ENCODE measurements at regions not wholly inside any gene's neighbourhood (a gene's known extent, or its start where the extent isn't known, plus 50 kb on each side); places are given as distances from the start of the nearest gene placed in this dataset.
"Not testable (repeated sequence)": the region's sequence is repeated elsewhere in the genome, so short reads cannot be mapped to it uniquely, and the experiment has no call there.

- not testable (repeated sequence) for H3K4me3 ChIP-seq (ENCODE audit: low read depth in 1 of 2, low read length in 2 of 2)
- peaks cover 0 to 19% of the 10 kb centered on the region in 2 donors for H3K36me3 ChIP-seq (ENCODE audit: control insufficient read depth in 1 of 2, insufficient read depth in 2 of 2, low read length in 2 of 2)
Measured at GRCh38 chr6:144506051-144506450, 220.9 kb downstream of the UTRN start.

GRCh38 chr6:144507772-144508312, 222.7 kb downstream of the UTRN start:
- H3K27me3 ChIP-seq (ENCODE audit: low read depth, low read length); H3K4me3 ChIP-seq (ENCODE audit: low read depth in 1 of 2, low read length in 2 of 2); H3K9me3 ChIP-seq (ENCODE audit: control insufficient read depth in 1 of 2, low read length in 2 of 2); H3K4me1 ChIP-seq (ENCODE audit: control insufficient read depth in 1 of 2, insufficient read depth in 2 of 2, low read length in 2 of 2); H3K27ac ChIP-seq (ENCODE audit: low read length): not testable (repeated sequence)
- peaks cover 0 to 19% of the 10 kb centered on the region in 2 donors for H3K36me3 ChIP-seq (ENCODE audit: control insufficient read depth in 1 of 2, insufficient read depth in 2 of 2, low read length in 2 of 2)

More at GRCh38 chr6:144506051-144506450, 220.9 kb downstream of the UTRN start:
- not testable (repeated sequence) for H3K27me3 ChIP-seq (ENCODE audit: low read depth, low read length); H3K4me1 ChIP-seq (ENCODE audit: control insufficient read depth in 1 of 2, insufficient read depth in 2 of 2, low read length in 2 of 2); H3K27ac ChIP-seq (ENCODE audit: low read length); H3K9me3 ChIP-seq (ENCODE audit: control insufficient read depth in 1 of 2, low read length in 2 of 2)

- Histone ChIP-seq H3K36me3 (ENCODE audit: control insufficient read depth in 1 of 2, insufficient read depth in 2 of 2, low read length in 2 of 2) (peaks cover 11 to 24% of the 10 kb centered on the region in 2 donors), H3K9me3 (ENCODE audit: control insufficient read depth in 1 of 2, low read length in 2 of 2) (no peaks in the 10 kb centered on the region), H3K4me3 (ENCODE audit: low read depth in 1 of 2, low read length in 2 of 2) (no peak overlapping the region), H3K27ac (ENCODE audit: low read length) (no peak overlapping the region), H3K27me3 (ENCODE audit: low read depth, low read length) (no peaks in the 10 kb centered on the region), H3K4me1 (ENCODE audit: control insufficient read depth in 1 of 2, insufficient read depth in 2 of 2, low read length in 2 of 2) (no peaks in the 10 kb centered on the region)
Measured at GRCh38 chr6:144510859-144511258, 225.7 kb downstream of the UTRN start.

GRCh38 chr6:144515761-144516160, 230.6 kb downstream of the UTRN start:
- Histone ChIP-seq H3K4me1 (ENCODE audit: control insufficient read depth in 1 of 2, insufficient read depth in 2 of 2, low read length in 2 of 2) (peaks cover 0 to 6% of the 10 kb centered on the region in 2 donors), H3K4me3 (ENCODE audit: low read depth in 1 of 2, low read length in 2 of 2) (no peak overlapping the region), H3K27ac (ENCODE audit: low read length) (no peak overlapping the region), H3K9me3 (ENCODE audit: control insufficient read depth in 1 of 2, low read length in 2 of 2) (no peaks in the 10 kb centered on the region), H3K36me3 (ENCODE audit: control insufficient read depth in 1 of 2, insufficient read depth in 2 of 2, low read length in 2 of 2) (peaks cover 14 to 28% of the 10 kb centered on the region in 2 donors), H3K27me3 (ENCODE audit: low read depth, low read length) (no peaks in the 10 kb centered on the region)

- Histone ChIP-seq H3K36me3 (ENCODE audit: control insufficient read depth in 1 of 2, insufficient read depth in 2 of 2, low read length in 2 of 2) (peaks cover 12 to 33% of the 10 kb centered on the region in 2 donors), H3K27ac (ENCODE audit: low read length) (no peak overlapping the region), H3K27me3 (ENCODE audit: low read depth, low read length) (no peaks in the 10 kb centered on the region), H3K9me3 (ENCODE audit: control insufficient read depth in 1 of 2, low read length in 2 of 2) (no peaks in the 10 kb centered on the region), H3K4me3 (ENCODE audit: low read depth in 1 of 2, low read length in 2 of 2) (no peak overlapping the region), H3K4me1 (ENCODE audit: control insufficient read depth in 1 of 2, insufficient read depth in 2 of 2, low read length in 2 of 2) (peaks cover 0 to 6% of the 10 kb centered on the region in 2 donors)
Measured at GRCh38 chr6:144519426-144519825, 234.3 kb downstream of the UTRN start.

- no peaks in the 10 kb centered on the region for H3K27me3 ChIP-seq (ENCODE audit: low read depth, low read length)
- no peaks in the 10 kb centered on the region for H3K4me1 ChIP-seq (ENCODE audit: control insufficient read depth in 1 of 2, insufficient read depth in 2 of 2, low read length in 2 of 2)
- H3K4me3 ChIP-seq (ENCODE audit: low read depth in 1 of 2, low read length in 2 of 2), result no peak overlapping the region
- no peaks in the 10 kb centered on the region for H3K9me3 ChIP-seq (ENCODE audit: control insufficient read depth in 1 of 2, low read length in 2 of 2)
- H3K27ac ChIP-seq (ENCODE audit: low read length), result no peak overlapping the region
- H3K36me3 ChIP-seq (ENCODE audit: control insufficient read depth in 1 of 2, insufficient read depth in 2 of 2, low read length in 2 of 2), result peaks cover 16 to 17% of the 10 kb centered on the region in 2 donors
Measured at GRCh38 chr6:144528743-144529425, 243.7 kb downstream of the UTRN start.

- no peaks in the 10 kb centered on the region for H3K4me1 ChIP-seq (ENCODE audit: control insufficient read depth in 1 of 2, insufficient read depth in 2 of 2, low read length in 2 of 2)
- peaks cover 15 to 19% of the 10 kb centered on the region in 2 donors for H3K36me3 ChIP-seq (ENCODE audit: control insufficient read depth in 1 of 2, insufficient read depth in 2 of 2, low read length in 2 of 2)
- H3K27me3 ChIP-seq (ENCODE audit: low read depth, low read length), result no peaks in the 10 kb centered on the region
- no peak overlapping the region for H3K27ac ChIP-seq (ENCODE audit: low read length)
- H3K9me3 ChIP-seq (ENCODE audit: control insufficient read depth in 1 of 2, low read length in 2 of 2), result no peaks in the 10 kb centered on the region
- H3K4me3 ChIP-seq (ENCODE audit: low read depth in 1 of 2, low read length in 2 of 2), result no peak overlapping the region
Measured at GRCh38 chr6:144530118-144530517, 245.0 kb downstream of the UTRN start.

- not testable (repeated sequence) for H3K4me1 ChIP-seq (ENCODE audit: control insufficient read depth in 1 of 2, insufficient read depth in 2 of 2, low read length in 2 of 2); H3K4me3 ChIP-seq (ENCODE audit: low read depth in 1 of 2, low read length in 2 of 2); H3K27ac ChIP-seq (ENCODE audit: low read length); H3K27me3 ChIP-seq (ENCODE audit: low read depth, low read length); H3K9me3 ChIP-seq (ENCODE audit: control insufficient read depth in 1 of 2, low read length in 2 of 2)
- H3K36me3 ChIP-seq (ENCODE audit: control insufficient read depth in 1 of 2, insufficient read depth in 2 of 2, low read length in 2 of 2), result peaks cover 15 to 19% of the 10 kb centered on the region in 2 donors
Measured at GRCh38 chr6:144532238-144532637, 247.1 kb downstream of the UTRN start.

- Histone ChIP-seq H3K36me3 (ENCODE audit: control insufficient read depth in 1 of 2, insufficient read depth in 2 of 2, low read length in 2 of 2) (peaks cover 13 to 15% of the 10 kb centered on the region in 2 donors), H3K4me3 (ENCODE audit: low read depth in 1 of 2, low read length in 2 of 2) (no peak overlapping the region), H3K27ac (ENCODE audit: low read length) (no peak overlapping the region), H3K4me1 (ENCODE audit: control insufficient read depth in 1 of 2, insufficient read depth in 2 of 2, low read length in 2 of 2) (no peaks in the 10 kb centered on the region), H3K9me3 (ENCODE audit: control insufficient read depth in 1 of 2, low read length in 2 of 2) (no peaks in the 10 kb centered on the region), H3K27me3 (ENCODE audit: low read depth, low read length) (no peaks in the 10 kb centered on the region)
Measured at GRCh38 chr6:144534180-144534579, 249.0 kb downstream of the UTRN start.

GRCh38 chr6:144535630-144536029, 250.5 kb downstream of the UTRN start:
- H3K27me3 ChIP-seq (ENCODE audit: low read depth, low read length), result no peaks in the 10 kb centered on the region
- H3K9me3 ChIP-seq (ENCODE audit: control insufficient read depth in 1 of 2, low read length in 2 of 2), result no peaks in the 10 kb centered on the region
- no peak overlapping the region for H3K4me3 ChIP-seq (ENCODE audit: low read depth in 1 of 2, low read length in 2 of 2)
- no peak overlapping the region for H3K27ac ChIP-seq (ENCODE audit: low read length)
- H3K4me1 ChIP-seq (ENCODE audit: control insufficient read depth in 1 of 2, insufficient read depth in 2 of 2, low read length in 2 of 2), result no peaks in the 10 kb centered on the region
- peaks cover 11 to 18% of the 10 kb centered on the region in 2 donors for H3K36me3 ChIP-seq (ENCODE audit: control insufficient read depth in 1 of 2, insufficient read depth in 2 of 2, low read length in 2 of 2)

- H3K4me1 ChIP-seq (ENCODE audit: control insufficient read depth in 1 of 2, insufficient read depth in 2 of 2, low read length in 2 of 2), result no peaks in the 10 kb centered on the region
- peaks cover 15 to 22% of the 10 kb centered on the region in 2 donors for H3K36me3 ChIP-seq (ENCODE audit: control insufficient read depth in 1 of 2, insufficient read depth in 2 of 2, low read length in 2 of 2)
- no peaks in the 10 kb centered on the region for H3K9me3 ChIP-seq (ENCODE audit: control insufficient read depth in 1 of 2, low read length in 2 of 2)
- no peak overlapping the region for H3K4me3 ChIP-seq (ENCODE audit: low read depth in 1 of 2, low read length in 2 of 2)
- no peak overlapping the region for H3K27ac ChIP-seq (ENCODE audit: low read length)
- H3K27me3 ChIP-seq (ENCODE audit: low read depth, low read length), result no peaks in the 10 kb centered on the region
Measured at GRCh38 chr6:144536079-144536478, 250.9 kb downstream of the UTRN start.

All from muscle layer of duodenum (tissue), 2 donors.